Body of pancreas (tissue), 4 donors: ENCODE measurements at regions not wholly inside any gene's neighbourhood (a gene's known extent, or its start where the extent isn't known, plus 50 kb on each side); places are given as distances from the start of the nearest gene placed in this dataset.
"Not testable (repeated sequence)": the region's sequence is repeated elsewhere in the genome, so short reads cannot be mapped to it uniquely, and the experiment has no call there.

Experiments
- CTCF ChIP-seq, 7 experiments: fragments of 450-650 bp in 4 of 7; fragments of 200-600 bp in 3 of 7; sonication (generic) in 3 of 7; IDR thresholded peaks; one replicate each; pipeline ENCODE4 v1.5.1; 2016 to 2019; ENCODE audit warnings: antibody characterized with exemption in 7 of 7
- POLR2A ChIP-seq, 3 donors: fragments of 450-650 bp; IDR thresholded peaks; one replicate each; pipeline ENCODE4 v1.6.1; 2016; ENCODE audit warnings: antibody characterized with exemption in 3 of 3, mild to moderate bottlenecking in 2 of 3

GRCh38 chr1:4135853-4136252 is 235.8 kb upstream of the C1orf174 start:
- not testable (repeated sequence) for TF ChIP-seq POLR2A, CTCF (IDR thresholded peaks at IDR 0.05)
